GM23338 (cell line): ENCODE measurements at regions not wholly inside any gene's neighbourhood (a gene's known extent, or its start where the extent isn't known, plus 50 kb on each side); places are given as distances from the start of the nearest gene placed in this dataset.

ENCODE experiments used
- ATAC-seq: fragments of 200-7000 bp; cut with Tn5 transposase; 3 replicates; pipeline ENCODE4 v1.9.1; 2020
- DNase-seq: peaks from one replicate; pipeline ENCODE4 v3.0.0-alpha.2; 2015; ENCODE audit warnings: low spot score
- H2AFZ ChIP-seq: fragments of 200-600 bp; sonication (generic); 2 replicates; pipeline ENCODE4 v1.8.0; 2016; ENCODE audit warnings: antibody characterized with exemption, mild to moderate bottlenecking, moderate library complexity
- H3F3A ChIP-seq: fragments of 200-600 bp; sonication (generic); replicated peaks from 2 replicates; pipeline ENCODE4 v1.8.0; 2017; ENCODE audit warnings: antibody characterized with exemption, mixed run types, low read depth
- H3K27ac ChIP-seq: fragments of 200-600 bp; sonication (generic); 2 replicates; pipeline ENCODE4 v1.6.1; 2016; ENCODE audit warnings: low read depth
- H3K27me3 ChIP-seq: fragments of 200-600 bp; sonication (generic); 2 replicates; pipeline ENCODE4 v1.8.0; 2016; ENCODE audit warnings: mild to moderate bottlenecking, mixed run types, moderate library complexity; ENCODE audit not compliant: insufficient read depth
- H3K36me3 ChIP-seq: fragments of 200-600 bp; sonication (generic); 2 replicates; pipeline ENCODE4 v1.8.0; 2016; ENCODE audit warnings: mild to moderate bottlenecking; ENCODE audit not compliant: insufficient read depth
- H3K4me1 ChIP-seq: fragments of 200-600 bp; sonication (generic); 2 replicates; pipeline ENCODE4 v1.8.0; 2016; ENCODE audit warnings: mild to moderate bottlenecking, moderate library complexity; ENCODE audit not compliant: insufficient read depth
- H3K4me2 ChIP-seq: fragments of 200-600 bp; sonication (generic); 2 replicates; pipeline ENCODE4 v1.7.1; 2017; ENCODE audit warnings: mixed run types
- H3K4me3 ChIP-seq: fragments of 200-600 bp; sonication (generic); 2 replicates; pipeline ENCODE4 v1.6.1; 2016; ENCODE audit warnings: mixed run types
- H3K79me2 ChIP-seq: fragments of 200-600 bp; sonication (generic); replicated peaks from 2 replicates; pipeline ENCODE4 v1.8.0; 2017; ENCODE audit warnings: mild to moderate bottlenecking; ENCODE audit not compliant: insufficient read depth
- H3K9me2 ChIP-seq: fragments of 200-600 bp; sonication (generic); 2 replicates; pipeline ENCODE4 v1.8.0; 2017; ENCODE audit not compliant: insufficient read depth
- H4K20me1 ChIP-seq: fragments of 200-600 bp; sonication (generic); replicated peaks from 2 replicates; pipeline ENCODE4 v1.8.0; 2017; ENCODE audit warnings: mild to moderate bottlenecking; ENCODE audit not compliant: insufficient read depth
- H3K27ac Mint-ChIP-seq: 2 replicates; pipeline ENCODE4 v1.8.0; 2020; ENCODE audit warnings: inconsistent platforms, mild to moderate bottlenecking, moderate library complexity, mixed read lengths
- H3K27me3 Mint-ChIP-seq: 3 replicates; pipeline ENCODE4 v1.8.0; 2022; ENCODE audit warnings: low read depth, mild to moderate bottlenecking, moderate library complexity, mixed read lengths, inconsistent platforms; ENCODE audit not compliant: insufficient read depth, poor library complexity
- H3K36me3 Mint-ChIP-seq: 3 replicates; pipeline ENCODE4 v1.8.0; 2021; ENCODE audit warnings: low read depth, mild to moderate bottlenecking, inconsistent platforms, moderate library complexity, mixed read lengths
- H3K4me1 Mint-ChIP-seq: 3 replicates; pipeline ENCODE4 v1.8.0; 2020; ENCODE audit warnings: mild to moderate bottlenecking, inconsistent platforms, mixed read lengths
- H3K4me3 Mint-ChIP-seq: 3 replicates; pipeline ENCODE4 v1.8.0; 2021; ENCODE audit warnings: moderate library complexity, mild to moderate bottlenecking, inconsistent platforms, mixed read lengths
- H3K9me3 Mint-ChIP-seq: 3 replicates; pipeline ENCODE4 v1.8.0; 2020; ENCODE audit warnings: moderate library complexity, mild to moderate bottlenecking, inconsistent platforms, mixed read lengths
- CTCF ChIP-seq, 2 experiments: fragments of 200-600 bp in 1 of 2; sonication (generic) in 1 of 2; conservative IDR thresholded peaks; 2 replicates each; pipeline versions ENCODE4 v1.5.1 to v1.6.1; 2016 to 2017; ENCODE audit warnings: antibody characterized with exemption in 2 of 2, low read depth in 2 of 2, mild to moderate bottlenecking in 2 of 2, moderate library complexity in 1 of 2
- NANOG ChIP-seq: IDR thresholded peaks from 2 replicates; pipeline ENCODE4 v1.6.1; 2016; ENCODE audit warnings: antibody characterized with exemption, borderline replicate concordance
- REST ChIP-seq: IDR thresholded peaks from one replicate; pipeline ENCODE4 v1.6.1; 2018; ENCODE audit warnings: antibody characterized with exemption; ENCODE audit not compliant: unreplicated experiment
- ZNF462 ChIP-seq: fragments of 250-450 bp; sonication (Bioruptor Pico); IDR thresholded peaks from 2 replicates; pipeline ENCODE4 v1.5.0; 2020; ENCODE audit warnings: mild to moderate bottlenecking, moderate library complexity

- TF ChIP-seq REST (no peak), ZNF462 (no peak)
Observed at GRCh38 chrX:20479896-20480295, 213.2 kb upstream of the RPS6KA3 start (continued).

- no peak overlapping the region for H3K27ac Mint-ChIP-seq
- H3K27me3 ChIP-seq = no peaks in the 10 kb centered on the region
- DNase-seq (no peak), ATAC-seq (no peak)
- H3K9me2 ChIP-seq = no peaks in the 10 kb centered on the region
- H3K4me1 ChIP-seq = no peaks in the 10 kb centered on the region
- no peaks in the 10 kb centered on the region for H3K79me2 ChIP-seq
- H3K4me3 ChIP-seq = no peak overlapping the region
- H3K27ac ChIP-seq = no peak overlapping the region
- H3K36me3 Mint-ChIP-seq = no peaks in the 10 kb centered on the region
- H3F3A ChIP-seq = no peaks in the 10 kb centered on the region
- no peaks in the 10 kb centered on the region for H3K9me3 Mint-ChIP-seq
- no peaks in the 10 kb centered on the region for H3K27me3 Mint-ChIP-seq
- H3K4me3 Mint-ChIP-seq = no peak overlapping the region
- no peaks in the 10 kb centered on the region for H3K4me1 Mint-ChIP-seq
- H4K20me1 ChIP-seq = no peaks in the 10 kb centered on the region
- no peaks in the 10 kb centered on the region for H3K36me3 ChIP-seq
- no peak overlapping the region for H3K4me2 ChIP-seq
- no peak overlapping the region for H2AFZ ChIP-seq
- TF ChIP-seq CTCF (conservative IDR thresholded peaks at IDR 0.05; ENCODE audit: low read depth in 2 of 2) (no peak), NANOG (no peak), ZNF462 (no peak)
Observed at GRCh38 chrX:20479048-20479447, 212.3 kb upstream of the RPS6KA3 start.
